HepG2 (cell line): ENCODE measurements at regions not wholly inside any gene's neighbourhood (a gene's known extent, or its start where the extent isn't known, plus 50 kb on each side); places are given as distances from the start of the nearest gene placed in this dataset.

Source experiments
- ATAC-seq: fragments of 200-7000 bp; cut with Tn5 transposase; 3 replicates; pipeline ENCODE4 v1.9.1; 2020; ENCODE audit warnings: mild to moderate bottlenecking, moderate library complexity
- BruUV-seq: library from RNA; stranded (reverse); fragments of 400-500 nt; replicated peaks from 2 replicates; lab custom pipeline; 2021; lab: Mats Ljungman, UMichigan
- CTCF ChIA-PET: fragments of 300-600 bp; formaldehyde crosslinking; extraction: SDS; loops from one replicate; lab custom pipeline; 2021; ENCODE audit warnings: low total read pairs, inconsistent platforms, low intra/inter-chr PET ratio; lab: Yijun Ruan, JAX
- POLR2A ChIA-PET: fragments of 350-600 bp; sonication (Branson Sonifier 250); formaldehyde crosslinking; loops from one replicate; lab custom pipeline; 2020; ENCODE audit warnings: antibody characterized with exemption, inconsistent platforms; lab: Yijun Ruan, JAX
- DNase-seq: peaks from one replicate; pipeline ENCODE4 v3.0.0-alpha.2; 2015; ENCODE audit warnings: low spot score
- FAIRE-seq: peaks from 3 replicates; lab custom pipeline; 2011; peaks lifted over from hg19 to GRCh38; lab: Jason Lieb, UNC
- H2AFZ ChIP-seq: one replicate; pipeline ENCODE4 v1.6.1; 2011; ENCODE audit warnings: low read length, inconsistent platforms
- H3K27ac ChIP-seq: fragments of 300-600 bp; 3 replicates; pipeline ENCODE4 v1.8.0; 2011; ENCODE audit warnings: mixed run types, mild to moderate bottlenecking, mixed read lengths, low read length, inconsistent platforms; ENCODE audit not compliant: insufficient read depth; ENCODE audit errors: extremely low read length
- H3K27me3 ChIP-seq, 2 experiments: fragments of 200-600 bp in 1 of 2; 2 replicates in 1 of 2; 3 replicates in 1 of 2; pipeline versions ENCODE4 v1.6.0 to v1.8.0; 2011; ENCODE audit warnings: low read length in 2 of 2, mild to moderate bottlenecking in 2 of 2, moderate library complexity in 2 of 2, inconsistent platforms in 1 of 2; ENCODE audit not compliant: insufficient read depth in 2 of 2, control insufficient read depth in 1 of 2
- H3K36me3 ChIP-seq, 2 experiments: fragments of 200-600 bp in 1 of 2; replicated peaks in 1 of 2; 2 replicates in 1 of 2; 3 replicates in 1 of 2; pipeline versions ENCODE4 v1.5.1 to v1.8.0; 2011; ENCODE audit warnings: low read length in 2 of 2, inconsistent platforms in 1 of 2; ENCODE audit not compliant: insufficient read depth in 2 of 2, control insufficient read depth in 1 of 2
- H3K4me1 ChIP-seq: 2 replicates; pipeline ENCODE4 v1.5.1; 2012; ENCODE audit warnings: low read length, inconsistent platforms; ENCODE audit not compliant: insufficient read depth
- H3K4me2 ChIP-seq: 2 replicates; pipeline ENCODE4 v1.6.0; 2011; ENCODE audit warnings: low read depth, low read length, inconsistent platforms
- H3K4me3 ChIP-seq, 3 experiments: fragments of 200-600 bp in 1 of 3; sonication (generic), shearing (Covaris generic) in 1 of 3; replicated peaks in 1 of 3; 2 replicates each; pipeline ENCODE4 v1.5.1; 2011 to 2016; ENCODE audit warnings: low read length in 3 of 3, inconsistent platforms in 2 of 3, low read depth in 2 of 3, mild to moderate bottlenecking in 2 of 3, control low read depth in 1 of 3, mixed read lengths in 1 of 3; ENCODE audit not compliant: insufficient read depth in 1 of 3
- H3K79me2 ChIP-seq: one replicate; pipeline ENCODE4 v1.6.1; 2011; ENCODE audit warnings: low read length, inconsistent platforms; ENCODE audit not compliant: insufficient read depth
- H3K9ac ChIP-seq: 2 replicates; pipeline ENCODE4 v1.6.0; 2011; ENCODE audit warnings: mild to moderate bottlenecking, low read depth, low read length, inconsistent platforms; ENCODE audit not compliant: insufficient read depth
- H3K9me3 ChIP-seq: 2 replicates; pipeline ENCODE4 v1.5.1; 2012; ENCODE audit warnings: mild to moderate bottlenecking, low read length
- H4K20me1 ChIP-seq: 2 replicates; pipeline ENCODE4 v1.6.0; 2011; ENCODE audit warnings: inconsistent platforms, mild to moderate bottlenecking, low read length, moderate library complexity; ENCODE audit not compliant: insufficient read depth
- ATRX ChIP-seq: sonication (generic); formaldehyde crosslinking; IDR thresholded peaks from 2 replicates; pipeline ENCODE4 v1.4.0; 2020; ENCODE audit warnings: missing genetic modification reagents, borderline replicate concordance
- CENPX ChIP-seq: sonication (generic); formaldehyde crosslinking; IDR thresholded peaks from 2 replicates; pipeline ENCODE4 v1.9.0; 2021; ENCODE audit warnings: mild to moderate bottlenecking, missing genetic modification reagents, moderate library complexity
- GATAD2A ChIP-seq: IDR thresholded peaks from 2 replicates; pipeline ENCODE4 v1.6.1; 2016
- HMGA1 ChIP-seq: sonication (generic); formaldehyde crosslinking; conservative IDR thresholded peaks from 2 replicates; pipeline ENCODE4 v1.4.0; 2020; ENCODE audit warnings: missing genetic modification reagents
- MEIS1 ChIP-seq: sonication (generic); formaldehyde crosslinking; IDR thresholded peaks from 2 replicates; pipeline ENCODE4 v1.9.0; 2021; ENCODE audit warnings: mild to moderate bottlenecking, missing genetic modification reagents, moderate library complexity, borderline replicate concordance
- NONO ChIP-seq, 2 experiments: fragments of 450-650 bp in 1 of 2; sonication (generic) in 1 of 2; formaldehyde crosslinking in 1 of 2; IDR thresholded peaks in 1 of 2; conservative IDR thresholded peaks in 1 of 2; 2 replicates each; pipeline versions ENCODE4 v1.6.1 to v1.8.0; 2017 to 2022; ENCODE audit warnings: mild to moderate bottlenecking in 1 of 2, missing genetic modification reagents in 1 of 2, moderate library complexity in 1 of 2
- PHF8 ChIP-seq: sonication (generic); formaldehyde crosslinking; IDR thresholded peaks from 2 replicates; pipeline ENCODE4 v1.5.0; 2020; ENCODE audit warnings: missing genetic modification reagents
- SNAPC4 ChIP-seq: sonication (generic); formaldehyde crosslinking; IDR thresholded peaks from 2 replicates; pipeline ENCODE4 v1.4.0; 2020; ENCODE audit warnings: mild to moderate bottlenecking, missing genetic modification reagents
- TCF12 ChIP-seq, 2 experiments: fragments of 450-650 bp in 1 of 2; sonication (generic) in 1 of 2; formaldehyde crosslinking in 1 of 2; IDR thresholded peaks; 2 replicates each; pipeline versions ENCODE4 v1.6.1 to v1.8.0; 2017 to 2022; ENCODE audit warnings: antibody characterized with exemption in 1 of 2, mild to moderate bottlenecking in 1 of 2, missing genetic modification reagents in 1 of 2, moderate library complexity in 1 of 2
- ZBTB26 ChIP-seq: IDR thresholded peaks from 2 replicates; pipeline ENCODE4 v1.6.1; 2016; ENCODE audit warnings: missing compliant biosample characterization, missing genetic modification reagents, borderline replicate concordance
- ZNF777 ChIP-seq: sonication (generic); formaldehyde crosslinking; IDR thresholded peaks from 2 replicates; pipeline ENCODE4 v1.4.0; 2020; ENCODE audit warnings: missing genetic modification reagents
- ZNF782 ChIP-seq: sonication (generic); formaldehyde crosslinking; IDR thresholded peaks from 2 replicates; pipeline ENCODE4 v1.4.0; 2020; ENCODE audit warnings: missing genetic modification reagents, mild to moderate bottlenecking, borderline replicate concordance
- ZSCAN22 ChIP-seq: sonication (generic); formaldehyde crosslinking; IDR thresholded peaks from 2 replicates; pipeline ENCODE4 v1.4.0; 2020; ENCODE audit warnings: mild to moderate bottlenecking, missing genetic modification reagents
- WGBS: methylation state at CpG from one replicate; pipeline ENCODE4 v1.1.6; 2017; ENCODE audit warnings: low lambda C conversion rate; 5-methylcytosine and 5-hydroxymethylcytosine counted together
- in situ Hi-C: cut with HindIII; loops from 2 replicates; pipeline ENCODE4 v1.10.0; 2017; ENCODE audit warnings: low pct_unique_long_range_greater_than_20kb; ENCODE audit not compliant: extremely low pct_ligation_motif_present
- intact Hi-C: fragments of 100-400 bp; cut with micrococcal nuclease; formaldehyde crosslinking; loops from one replicate; pipeline ENCODE4 v1.10.0; 2022; ENCODE audit not compliant: unreplicated experiment
- TF ChIP-seq, protein P1 (sequence below): sonication (generic); formaldehyde crosslinking; IDR thresholded peaks from 2 replicates; pipeline ENCODE4 v1.8.1; 2022; ENCODE audit warnings: low read depth, mild to moderate bottlenecking, missing genetic modification reagents

DNA sequence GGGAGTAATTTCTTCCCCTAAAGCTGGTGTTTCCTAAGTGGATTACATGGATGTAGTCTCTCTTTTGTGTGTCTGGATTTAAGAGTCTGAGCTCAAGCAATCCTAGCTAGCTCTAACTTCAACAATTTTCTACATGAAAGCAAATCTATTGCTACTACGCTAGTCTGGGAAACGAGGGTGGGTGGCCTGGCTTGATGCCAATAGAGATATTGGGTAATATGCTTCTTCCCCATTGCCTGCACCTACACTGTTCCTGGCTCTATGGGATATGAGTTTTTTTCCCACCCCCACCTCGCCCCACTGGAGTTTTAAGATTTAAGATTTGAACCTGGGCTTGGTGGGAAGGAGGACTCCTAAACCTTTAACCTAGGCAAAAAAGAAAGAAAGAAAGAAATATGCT, 158.8 kb downstream of the RBM46 start:
- FAIRE-seq (no peak), DNase-seq (no peak), ATAC-seq (no peak)
- in situ Hi-C loops (loop anchor here (25.0 kb wide), 1 partner anchor 303 kb away; no protein-coding TSS in a partner anchor), intact Hi-C loops (loop anchor here (1.0 kb wide), 1 partner anchor 7 kb away; no protein-coding TSS in a partner anchor)
- TF ChIP-seq, protein P1, sequence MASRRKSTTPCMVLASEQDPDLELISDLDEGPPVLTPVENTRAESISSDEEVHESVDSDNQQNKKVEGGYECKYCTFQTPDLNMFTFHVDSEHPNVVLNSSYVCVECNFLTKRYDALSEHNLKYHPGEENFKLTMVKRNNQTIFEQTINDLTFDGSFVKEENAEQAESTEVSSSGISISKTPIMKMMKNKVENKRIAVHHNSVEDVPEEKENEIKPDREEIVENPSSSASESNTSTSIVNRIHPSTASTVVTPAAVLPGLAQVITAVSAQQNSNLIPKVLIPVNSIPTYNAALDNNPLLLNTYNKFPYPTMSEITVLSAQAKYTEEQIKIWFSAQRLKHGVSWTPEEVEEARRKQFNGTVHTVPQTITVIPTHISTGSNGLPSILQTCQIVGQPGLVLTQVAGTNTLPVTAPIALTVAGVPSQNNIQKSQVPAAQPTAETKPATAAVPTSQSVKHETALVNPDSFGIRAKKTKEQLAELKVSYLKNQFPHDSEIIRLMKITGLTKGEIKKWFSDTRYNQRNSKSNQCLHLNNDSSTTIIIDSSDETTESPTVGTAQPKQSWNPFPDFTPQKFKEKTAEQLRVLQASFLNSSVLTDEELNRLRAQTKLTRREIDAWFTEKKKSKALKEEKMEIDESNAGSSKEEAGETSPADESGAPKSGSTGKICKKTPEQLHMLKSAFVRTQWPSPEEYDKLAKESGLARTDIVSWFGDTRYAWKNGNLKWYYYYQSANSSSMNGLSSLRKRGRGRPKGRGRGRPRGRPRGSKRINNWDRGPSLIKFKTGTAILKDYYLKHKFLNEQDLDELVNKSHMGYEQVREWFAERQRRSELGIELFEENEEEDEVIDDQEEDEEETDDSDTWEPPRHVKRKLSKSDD (CRISPR knock-in tag): no peak
- no peak for TF ChIP-seq GATAD2A (CRISPR knock-in tag)
- TF ChIP-seq SNAPC4: no peak
- TF ChIP-seq ZNF777 (CRISPR knock-in tag): no peak
- TF ChIP-seq MEIS1: no peak
- TF ChIP-seq ZBTB26 (CRISPR knock-in tag): no peak
- TF ChIP-seq TCF12 (IDR thresholded peaks at IDR 0.05): no peak
- TF ChIP-seq TCF12 (CRISPR knock-in tag; IDR thresholded peaks at IDR 0.05): no peak
- no peak for TF ChIP-seq CENPX (CRISPR knock-in tag)
- TF ChIP-seq HMGA1 (CRISPR knock-in tag): no peak
- TF ChIP-seq NONO (IDR thresholded peaks at IDR 0.05): no peak
- no peak for TF ChIP-seq NONO (CRISPR knock-in tag; conservative IDR thresholded peaks at IDR 0.05)
- TF ChIP-seq ZNF782 (CRISPR knock-in tag): no peak
- no peak for TF ChIP-seq PHF8 (CRISPR knock-in tag)
- no peak for TF ChIP-seq ZSCAN22 (CRISPR knock-in tag)
- no peak for TF ChIP-seq ATRX (CRISPR knock-in tag)
- POLR2A ChIA-PET: no interaction called here
- H3K4me1 ChIP-seq: no peaks in the 10 kb centered on the region
- H3K9ac ChIP-seq: no peak overlapping the region
- WGBS: 3% methylated on average over 3 of the region's 3 CpGs
- H3K4me3 ChIP-seq: no peak overlapping the region
- H3K36me3 ChIP-seq: no peaks in the 10 kb centered on the region
- H3K9me3 ChIP-seq: no peaks in the 10 kb centered on the region
- H2AFZ ChIP-seq: no peak overlapping the region
- BruUV-seq: no TSS peak
- no peaks in the 10 kb centered on the region for H3K27me3 ChIP-seq
- no peak overlapping the region for H3K4me2 ChIP-seq
- CTCF ChIA-PET: no interaction called here
- no peaks in the 10 kb centered on the region for H3K79me2 ChIP-seq
- no peaks in the 10 kb centered on the region for H4K20me1 ChIP-seq
- H3K27ac ChIP-seq: no peak overlapping the region
